ENCODE measurements at regions not wholly inside any gene's neighbourhood (a gene's known extent, or its start where the extent isn't known, plus 50 kb on each side); places are given as distances from the start of the nearest gene placed in this dataset.

DNA sequence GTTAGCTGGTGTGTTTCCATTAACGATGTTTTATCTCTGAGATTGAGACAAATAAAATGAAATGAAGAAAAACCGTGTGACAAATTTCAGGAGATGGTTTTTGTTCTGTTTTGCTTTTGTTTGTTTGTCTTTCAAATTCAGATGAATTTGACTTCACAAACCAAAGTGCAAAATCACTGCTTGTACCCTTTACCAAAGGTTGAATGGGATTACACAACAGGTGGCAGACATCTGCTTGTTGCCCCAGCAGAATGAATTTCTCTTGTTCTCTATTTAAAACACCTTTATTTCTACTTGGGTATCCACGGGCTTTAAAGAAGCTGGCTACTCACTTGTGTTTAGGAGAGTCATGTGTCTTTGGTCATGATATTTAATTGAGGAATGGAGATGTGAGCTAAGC is 239.7 kb upstream of the CLNK start:
- TF ChIP-seq, protein P1, sequence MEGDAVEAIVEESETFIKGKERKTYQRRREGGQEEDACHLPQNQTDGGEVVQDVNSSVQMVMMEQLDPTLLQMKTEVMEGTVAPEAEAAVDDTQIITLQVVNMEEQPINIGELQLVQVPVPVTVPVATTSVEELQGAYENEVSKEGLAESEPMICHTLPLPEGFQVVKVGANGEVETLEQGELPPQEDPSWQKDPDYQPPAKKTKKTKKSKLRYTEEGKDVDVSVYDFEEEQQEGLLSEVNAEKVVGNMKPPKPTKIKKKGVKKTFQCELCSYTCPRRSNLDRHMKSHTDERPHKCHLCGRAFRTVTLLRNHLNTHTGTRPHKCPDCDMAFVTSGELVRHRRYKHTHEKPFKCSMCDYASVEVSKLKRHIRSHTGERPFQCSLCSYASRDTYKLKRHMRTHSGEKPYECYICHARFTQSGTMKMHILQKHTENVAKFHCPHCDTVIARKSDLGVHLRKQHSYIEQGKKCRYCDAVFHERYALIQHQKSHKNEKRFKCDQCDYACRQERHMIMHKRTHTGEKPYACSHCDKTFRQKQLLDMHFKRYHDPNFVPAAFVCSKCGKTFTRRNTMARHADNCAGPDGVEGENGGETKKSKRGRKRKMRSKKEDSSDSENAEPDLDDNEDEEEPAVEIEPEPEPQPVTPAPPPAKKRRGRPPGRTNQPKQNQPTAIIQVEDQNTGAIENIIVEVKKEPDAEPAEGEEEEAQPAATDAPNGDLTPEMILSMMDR (conservative IDR thresholded peaks at IDR 0.05; ENCODE audit: low read length), result no peak
- TF ChIP-seq EZH2phosphoT487 (IDR thresholded peaks at IDR 0.05; ENCODE audit: borderline replicate concordance), result no peak

Data from Loucy (cell line).